ENCODE measurements at regions not wholly inside any gene's neighbourhood (a gene's known extent, or its start where the extent isn't known, plus 50 kb on each side); places are given as distances from the start of the nearest gene placed in this dataset.
"Not testable (repeated sequence)": the region's sequence is repeated elsewhere in the genome, so short reads cannot be mapped to it uniquely, and the experiment has no call there.

- TF ChIP-seq CTCF (IDR thresholded peaks at IDR 0.05; ENCODE audit: poor library complexity); EZH2 (IDR thresholded peaks at IDR 0.05; ENCODE audit: borderline replicate concordance); EZH2phosphoT487 (IDR thresholded peaks at IDR 0.05; ENCODE audit: low read depth, severe bottlenecking, unreplicated experiment): not testable (repeated sequence)
Measured at GRCh38 chr5:42979242-42979641, 60.9 kb downstream of the ANXA2R start.

Measured in hepatocyte (in vitro differentiated cells).